ENCODE measurements at regions not wholly inside any gene's neighbourhood (a gene's known extent, or its start where the extent isn't known, plus 50 kb on each side); places are given as distances from the start of the nearest gene placed in this dataset.

DNA sequence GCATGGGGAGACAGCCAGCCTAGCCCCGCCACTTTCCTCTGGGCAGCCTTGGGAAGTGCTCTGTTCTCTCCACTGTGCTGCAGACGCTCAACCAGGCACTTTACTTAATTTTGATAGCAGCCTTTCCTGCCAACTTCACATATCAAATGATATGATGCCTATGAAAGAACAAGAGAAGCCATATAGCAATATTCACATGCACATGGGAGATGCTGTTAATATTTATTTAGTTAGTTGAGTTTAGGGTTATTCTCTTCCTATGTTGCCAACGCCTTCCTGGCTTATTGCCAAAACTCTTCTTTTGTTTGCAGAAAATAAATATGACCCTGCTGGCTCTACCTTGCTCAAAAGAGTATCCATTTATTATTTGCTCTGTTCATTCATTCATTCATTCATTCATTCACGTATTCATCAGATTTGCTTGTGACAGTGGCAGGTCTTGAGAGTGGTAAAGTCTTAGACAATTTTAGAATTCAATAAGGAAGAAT is 99.3 kb downstream of the GATA6 start:
- TF ChIP-seq, protein P1, sequence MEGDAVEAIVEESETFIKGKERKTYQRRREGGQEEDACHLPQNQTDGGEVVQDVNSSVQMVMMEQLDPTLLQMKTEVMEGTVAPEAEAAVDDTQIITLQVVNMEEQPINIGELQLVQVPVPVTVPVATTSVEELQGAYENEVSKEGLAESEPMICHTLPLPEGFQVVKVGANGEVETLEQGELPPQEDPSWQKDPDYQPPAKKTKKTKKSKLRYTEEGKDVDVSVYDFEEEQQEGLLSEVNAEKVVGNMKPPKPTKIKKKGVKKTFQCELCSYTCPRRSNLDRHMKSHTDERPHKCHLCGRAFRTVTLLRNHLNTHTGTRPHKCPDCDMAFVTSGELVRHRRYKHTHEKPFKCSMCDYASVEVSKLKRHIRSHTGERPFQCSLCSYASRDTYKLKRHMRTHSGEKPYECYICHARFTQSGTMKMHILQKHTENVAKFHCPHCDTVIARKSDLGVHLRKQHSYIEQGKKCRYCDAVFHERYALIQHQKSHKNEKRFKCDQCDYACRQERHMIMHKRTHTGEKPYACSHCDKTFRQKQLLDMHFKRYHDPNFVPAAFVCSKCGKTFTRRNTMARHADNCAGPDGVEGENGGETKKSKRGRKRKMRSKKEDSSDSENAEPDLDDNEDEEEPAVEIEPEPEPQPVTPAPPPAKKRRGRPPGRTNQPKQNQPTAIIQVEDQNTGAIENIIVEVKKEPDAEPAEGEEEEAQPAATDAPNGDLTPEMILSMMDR (IDR thresholded peaks at IDR 0.05), result no peak
- no peak for TF ChIP-seq POLR2A (IDR thresholded peaks at IDR 0.05)

Data from esophagus squamous epithelium (tissue), 4 donors.